Kidney tubule cell (primary cell): ENCODE measurements at regions not wholly inside any gene's neighbourhood (a gene's known extent, or its start where the extent isn't known, plus 50 kb on each side); places are given as distances from the start of the nearest gene placed in this dataset.

ENCODE experiments used
- DNase-seq: peaks from one replicate; pipeline ENCODE4 v3.0.0-alpha.2; 2018; ENCODE audit warnings: low spot score

DNA sequence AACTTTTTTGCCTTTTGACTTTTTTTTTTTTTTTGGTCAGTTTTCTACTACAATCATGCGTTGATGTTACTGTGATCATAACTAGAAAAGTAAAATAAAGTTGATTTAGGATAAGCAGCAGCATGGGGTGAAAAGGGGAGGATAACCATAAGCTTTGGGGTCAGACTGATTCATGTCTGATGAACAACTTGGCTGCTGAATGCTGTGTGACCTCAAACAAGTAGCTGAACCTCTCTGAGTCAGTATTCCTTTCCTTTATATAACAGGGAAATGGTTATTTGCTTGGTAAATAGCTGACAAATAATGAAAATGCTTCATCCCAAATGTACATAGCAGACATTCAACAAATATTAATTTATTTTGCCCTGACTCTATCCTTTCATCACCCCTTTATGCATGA is 413.0 kb downstream of the VRK1 start:
- no peak for DNase-seq

GRCh38 chr14:97212399-97212798 is 415.2 kb downstream of the VRK1 start:
- DNase-seq: no peak

GRCh38 chr14:97213720-97214119 is 416.5 kb downstream of the VRK1 start:
- no peak for DNase-seq

DNA sequence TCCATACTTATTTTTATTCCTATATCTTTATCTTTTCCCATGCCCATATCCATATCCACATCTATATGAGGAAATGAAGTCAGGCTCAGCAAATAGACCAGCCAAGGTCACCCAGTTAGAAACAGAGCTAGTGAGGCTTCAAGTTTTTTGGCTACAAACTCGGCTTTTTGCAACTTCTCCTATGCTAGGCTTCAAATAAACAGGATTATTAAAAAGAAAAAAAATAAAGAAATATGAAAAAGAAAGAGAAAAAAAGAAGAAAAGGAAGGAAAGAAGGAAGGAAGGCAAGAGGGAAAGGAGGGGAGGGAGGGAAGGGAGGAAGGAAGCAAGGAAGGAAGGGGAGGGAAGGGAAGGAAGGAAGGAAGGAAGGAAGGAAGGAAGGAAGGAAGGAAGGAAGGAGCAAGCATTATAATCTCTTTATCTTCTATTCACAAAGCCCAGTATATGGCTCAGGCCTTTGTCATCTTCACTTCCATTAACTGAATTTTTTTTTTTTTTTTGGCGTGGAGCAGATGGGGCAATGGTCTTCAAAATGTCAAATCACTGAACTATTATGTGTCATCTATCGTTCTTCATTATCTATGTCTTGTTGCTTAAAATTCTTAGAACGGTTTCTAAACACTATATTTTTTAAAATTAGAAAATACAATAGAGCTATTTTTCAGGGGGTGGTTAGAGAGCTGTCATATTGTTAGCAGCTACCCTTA is 418.2 kb downstream of the VRK1 start:
- DNase-seq: no peak

- no peak for DNase-seq
These were observed 420.1 kb downstream of the VRK1 start for GRCh38 chr14:97217111-97217885.

GRCh38 chr14:97218274-97218673 is 421.1 kb downstream of the VRK1 start:
- DNase-seq: no peak

DNA sequence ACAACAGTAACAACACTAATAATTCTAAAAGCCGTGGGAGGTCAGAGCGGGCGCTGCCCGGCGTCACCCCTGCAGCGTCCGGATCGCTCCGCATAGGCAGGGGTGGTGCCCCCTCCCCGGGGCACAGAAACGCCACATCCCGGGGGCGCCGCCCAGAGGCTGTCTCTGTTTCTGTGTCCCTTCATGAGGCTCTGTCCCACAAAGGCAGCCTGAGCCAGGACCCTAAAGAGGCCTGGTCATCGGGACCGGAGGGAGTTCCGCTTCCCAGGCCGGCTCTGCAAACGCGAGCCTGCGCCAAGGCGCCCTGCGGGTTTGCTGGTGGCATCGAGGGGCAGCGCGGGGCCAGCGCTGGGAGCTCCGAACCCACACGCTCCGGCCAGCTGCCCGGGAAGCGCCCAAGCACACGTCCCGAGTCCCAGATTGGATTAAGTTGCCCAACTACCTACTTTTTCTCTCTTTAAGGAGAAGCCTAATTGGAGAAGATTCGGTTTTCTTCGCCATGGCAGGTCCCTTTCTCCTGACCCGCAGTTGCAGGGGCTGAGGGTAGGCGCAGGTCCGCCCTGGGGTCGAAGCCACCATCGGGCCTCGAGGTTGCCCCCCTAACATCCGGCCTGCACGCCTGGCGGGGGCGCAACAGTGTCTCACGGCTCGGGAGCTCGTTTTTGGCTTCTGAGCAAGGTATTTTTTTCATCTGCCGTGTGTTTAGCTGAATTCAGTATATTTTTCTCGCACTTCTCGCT is 421.7 kb downstream of the VRK1 start:
- peak; percentile 31 for DNase-seq

DNA sequence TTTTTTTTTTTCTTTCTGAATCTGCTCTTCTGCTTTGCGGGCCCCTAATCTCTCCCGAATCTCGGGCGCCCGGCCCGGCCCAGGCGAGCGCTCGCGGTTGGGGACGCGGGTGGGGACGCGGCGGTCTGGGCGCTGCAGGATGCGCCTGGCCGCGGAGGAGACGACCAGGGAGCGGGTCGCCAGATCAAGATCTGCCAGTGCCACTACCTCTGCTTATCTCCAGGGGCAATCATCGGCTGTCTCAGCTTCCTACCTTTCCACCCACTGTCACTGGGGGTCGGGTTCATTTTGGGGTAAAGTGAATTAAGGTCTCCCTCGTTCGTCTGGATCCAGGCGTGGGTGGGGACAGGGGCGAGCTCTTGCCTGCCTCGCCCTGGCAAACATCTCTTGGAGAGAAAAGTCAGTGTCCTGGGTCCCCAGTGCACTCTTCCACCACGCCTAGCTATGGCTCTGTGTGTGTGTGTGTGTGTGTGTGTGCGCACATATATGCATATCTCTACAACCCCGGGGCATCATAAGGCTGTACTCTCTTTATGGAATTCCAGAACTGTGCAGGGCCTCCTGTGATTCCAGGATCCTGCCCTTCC is 422.3 kb downstream of the VRK1 start:
- DNase-seq: no peak

DNA sequence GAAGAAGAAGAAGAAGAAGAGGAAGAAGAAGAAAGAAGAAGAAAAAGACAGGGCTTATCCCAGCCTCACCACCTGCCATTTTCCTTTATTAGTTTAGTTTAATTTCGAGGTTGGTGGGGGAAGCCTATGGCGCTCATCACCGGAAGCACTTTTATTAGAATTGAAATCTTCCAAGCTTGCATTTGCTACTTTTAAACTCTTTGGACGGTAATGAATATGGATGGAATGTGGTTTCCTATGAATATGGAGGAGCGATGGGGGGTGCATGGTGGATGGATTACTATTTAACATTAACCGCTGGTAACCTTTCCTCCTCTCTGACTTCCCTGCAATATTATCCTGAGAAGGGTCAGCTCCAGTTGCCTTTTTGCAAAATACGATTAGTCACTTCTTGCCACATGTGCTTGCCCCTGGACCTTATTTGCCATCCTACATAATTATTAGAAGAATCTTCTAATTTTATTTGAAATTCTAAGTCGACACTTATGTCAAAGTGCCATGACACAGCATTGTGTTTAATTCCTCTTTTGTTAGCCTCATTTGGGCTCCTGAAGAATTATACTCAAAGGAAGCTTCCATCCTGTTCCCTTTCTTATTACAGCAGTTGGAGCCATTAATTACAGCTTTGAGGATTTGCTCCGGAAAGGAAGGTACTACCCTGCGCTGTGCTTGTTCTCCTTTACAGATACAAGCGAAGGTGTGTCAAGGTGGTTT is 424.5 kb downstream of the VRK1 start:
- DNase-seq: no peak

DNA sequence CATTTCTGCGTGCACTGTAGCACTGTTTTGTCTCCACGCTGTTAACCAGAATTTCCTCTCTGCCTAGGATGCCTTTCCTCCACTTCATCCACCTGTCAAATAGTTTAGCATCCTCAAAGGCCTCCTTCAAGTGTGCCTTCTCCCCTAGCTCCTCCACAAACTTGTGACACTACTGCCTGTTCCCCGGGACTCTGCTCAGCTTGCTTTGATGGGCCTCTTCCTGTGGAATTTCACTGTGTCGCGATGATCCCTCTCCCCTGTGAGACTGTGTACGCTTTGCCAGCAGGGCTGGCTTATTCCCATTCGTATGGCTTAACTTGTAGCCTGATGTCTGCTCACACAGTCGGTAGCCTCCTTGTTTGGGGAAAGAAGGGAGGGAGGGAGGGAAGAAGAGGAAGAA is 426.8 kb downstream of the VRK1 start:
- DNase-seq: no peak

DNA sequence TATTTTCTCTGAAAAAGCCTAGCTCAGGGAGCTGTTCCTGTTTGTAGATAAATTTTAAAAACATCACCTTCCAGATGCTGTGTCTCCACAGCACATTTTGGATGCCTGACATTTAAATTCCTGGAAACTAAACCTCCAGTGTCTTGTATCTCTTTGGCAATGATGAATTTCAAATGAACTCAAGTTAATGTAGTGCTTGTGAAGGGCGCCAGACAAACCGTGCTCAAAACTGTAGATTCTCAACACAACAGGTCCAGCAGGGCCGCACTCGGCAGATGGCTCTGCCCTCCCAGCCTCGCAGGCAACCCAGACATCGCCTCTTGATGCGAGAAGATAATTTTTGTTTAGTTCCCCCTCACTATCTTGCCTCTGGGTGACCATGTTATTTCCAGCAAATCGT is 432.9 kb downstream of the VRK1 start:
- no peak for DNase-seq

DNA sequence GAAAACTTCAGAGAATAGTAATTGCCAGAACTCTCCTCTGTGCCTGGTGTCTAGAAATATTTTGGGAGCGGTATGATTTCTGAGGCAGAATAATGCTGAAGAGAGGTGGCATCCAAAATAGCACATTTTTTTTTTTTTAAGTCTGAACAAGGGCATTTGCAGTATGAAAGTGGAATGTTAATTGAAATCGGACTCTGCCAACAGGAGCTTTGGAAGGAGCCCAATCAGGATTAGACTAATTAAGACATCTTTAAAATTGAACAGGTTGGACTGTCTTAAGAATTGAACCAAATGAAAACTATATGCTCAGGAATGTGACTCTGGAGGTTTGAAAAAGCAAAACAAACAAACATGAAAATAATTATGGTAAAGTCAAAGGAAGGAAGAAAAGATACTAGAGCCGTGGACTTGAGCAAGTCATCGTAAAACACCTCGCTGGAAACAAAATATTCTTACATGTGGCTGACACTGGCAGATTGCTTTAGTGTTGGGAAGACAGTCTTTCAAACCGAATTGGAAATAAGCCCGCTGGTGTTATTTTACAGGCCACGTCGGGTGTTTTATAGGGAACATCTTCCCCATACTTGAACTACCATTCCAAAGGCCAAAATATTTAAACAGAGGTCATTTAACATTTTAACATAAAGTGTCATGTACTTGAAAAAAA is 436.3 kb downstream of the VRK1 start:
- no peak for DNase-seq

DNA sequence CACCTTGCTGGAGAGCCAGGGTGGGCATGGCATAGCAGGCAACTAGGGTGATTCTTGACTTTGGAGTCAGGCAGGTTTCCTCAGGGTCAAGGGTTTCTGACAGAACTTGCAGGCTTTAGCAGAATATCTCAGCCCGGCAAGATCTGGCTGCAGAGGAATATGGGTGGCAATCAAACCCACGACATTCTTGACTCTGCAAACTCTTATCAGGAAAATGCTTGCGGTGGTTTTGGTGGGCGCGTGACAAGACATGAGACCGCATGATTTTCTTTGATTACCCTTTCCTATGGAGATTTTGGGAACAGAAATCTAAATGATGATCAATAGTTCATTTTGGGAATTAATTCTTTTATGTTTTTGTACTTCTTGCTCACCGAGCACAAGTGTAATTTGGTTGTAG is 449.5 kb downstream of the VRK1 start:
- no peak for DNase-seq

- no peak for DNase-seq
These were observed 451.8 kb downstream of the VRK1 start for GRCh38 chr14:97248973-97249372.

DNA sequence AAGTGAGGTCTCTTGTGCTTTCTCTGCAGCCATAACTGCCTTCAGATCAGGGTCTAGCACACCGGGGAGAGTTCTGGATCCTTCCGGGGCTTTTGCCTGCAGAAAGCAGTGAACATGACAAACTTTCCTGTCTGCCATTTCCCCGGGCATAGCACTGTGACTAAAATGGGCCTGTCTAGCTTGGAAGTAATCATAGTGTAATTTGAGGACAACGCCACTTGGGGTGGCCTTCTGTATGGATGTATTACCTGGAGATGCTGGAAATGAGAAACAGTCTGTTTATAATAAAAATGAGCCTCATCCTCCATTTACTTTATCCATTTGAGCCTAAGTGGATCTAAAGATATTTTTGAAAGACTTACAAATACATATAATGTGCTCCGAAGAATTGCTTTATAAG is 453.7 kb downstream of the VRK1 start:
- no peak for DNase-seq

- DNase-seq: no peak
These were observed 454.4 kb downstream of the VRK1 start for GRCh38 chr14:97251491-97252155.

GRCh38 chr14:97253756-97254155 is 456.6 kb downstream of the VRK1 start:
- DNase-seq: no peak

DNA sequence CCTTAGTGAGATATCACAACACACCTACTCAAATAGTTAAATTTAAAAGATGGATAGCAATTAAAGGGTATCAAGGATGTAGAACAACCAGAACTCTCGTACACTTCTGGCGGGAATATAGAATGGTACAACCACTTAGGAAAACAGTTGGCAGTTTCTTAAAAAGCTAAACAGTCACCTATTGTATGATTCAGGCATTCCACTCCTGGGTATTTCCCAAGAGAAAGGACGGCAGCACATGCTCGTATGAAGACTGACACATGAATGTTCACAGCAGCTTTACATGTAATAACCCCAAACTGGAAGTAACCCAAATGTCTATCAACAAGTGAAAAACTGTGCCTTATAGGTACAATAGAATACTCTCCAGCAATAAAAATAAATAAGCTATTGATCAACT is 465.2 kb downstream of the VRK1 start:
- peak; percentile 80 for DNase-seq

GRCh38 chr14:97264516-97265230 is 467.5 kb downstream of the VRK1 start:
- peak; percentile 40 for DNase-seq

GRCh38 chr14:97266653-97267052 is 469.5 kb downstream of the VRK1 start:
- peak; percentile 93 for DNase-seq
